H4 (cell line): ENCODE measurements at regions not wholly inside any gene's neighbourhood (a gene's known extent, or its start where the extent isn't known, plus 50 kb on each side); places are given as distances from the start of the nearest gene placed in this dataset.

Experiments used
- DNase-seq: peaks from one replicate; pipeline ENCODE4 v3.0.0-alpha.2; 2015; ENCODE audit warnings: low spot score

DNA sequence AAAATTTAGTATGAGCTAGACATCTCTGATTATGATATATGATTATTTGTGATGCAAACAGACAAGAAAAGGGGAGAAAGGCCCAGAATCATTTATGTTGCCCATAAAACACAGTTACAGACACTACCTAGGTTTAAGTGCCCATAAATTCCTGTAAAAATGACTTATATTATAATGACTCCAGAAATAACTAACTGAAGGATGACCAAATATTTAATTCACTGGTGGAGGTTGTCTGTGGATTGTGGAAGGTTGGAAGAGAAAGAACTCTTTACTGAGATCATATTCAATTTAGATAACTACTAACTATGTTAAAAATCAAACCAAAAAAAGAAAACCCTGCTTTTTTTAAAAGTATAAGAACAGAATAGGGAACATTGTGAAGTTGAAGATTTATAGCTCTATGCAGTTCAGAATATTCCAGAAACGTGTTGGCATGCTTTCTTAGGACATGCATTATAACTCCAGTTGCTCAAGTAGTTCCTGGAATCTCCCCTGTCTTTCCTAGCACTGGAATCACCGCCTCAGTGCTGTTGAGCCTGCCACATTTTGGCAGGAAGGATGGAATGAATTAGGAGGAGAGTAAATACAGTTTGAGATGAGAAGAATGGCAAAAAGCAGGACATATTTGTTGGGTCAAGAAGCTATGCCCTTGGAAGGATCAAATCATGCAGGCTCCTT is 72.0 kb upstream of the PAPPA start:
- no peak for DNase-seq

DNA sequence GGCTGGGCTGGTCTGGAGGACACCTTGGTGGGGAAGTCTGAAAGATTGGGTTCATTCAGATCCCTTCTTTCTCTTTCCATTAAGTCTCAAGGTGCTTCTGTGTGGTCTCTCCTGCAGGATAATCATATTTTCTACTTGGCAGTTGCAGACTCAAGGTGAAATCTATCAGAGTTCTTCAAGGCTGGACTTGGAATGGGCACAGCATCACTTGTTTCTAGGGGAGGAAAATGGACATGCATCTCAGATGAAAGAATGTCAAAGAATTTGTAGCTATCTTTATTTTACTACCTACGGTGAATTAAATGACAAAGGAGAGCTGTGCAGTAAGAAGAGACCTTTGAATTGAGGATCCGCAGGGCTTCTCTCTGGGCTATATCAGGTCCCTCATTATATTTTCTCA is 69.8 kb upstream of the PAPPA start:
- DNase-seq: no peak

- no peak for DNase-seq
Measured at GRCh38 chr9:116084497-116084896, 69.1 kb upstream of the PAPPA start.

DNA sequence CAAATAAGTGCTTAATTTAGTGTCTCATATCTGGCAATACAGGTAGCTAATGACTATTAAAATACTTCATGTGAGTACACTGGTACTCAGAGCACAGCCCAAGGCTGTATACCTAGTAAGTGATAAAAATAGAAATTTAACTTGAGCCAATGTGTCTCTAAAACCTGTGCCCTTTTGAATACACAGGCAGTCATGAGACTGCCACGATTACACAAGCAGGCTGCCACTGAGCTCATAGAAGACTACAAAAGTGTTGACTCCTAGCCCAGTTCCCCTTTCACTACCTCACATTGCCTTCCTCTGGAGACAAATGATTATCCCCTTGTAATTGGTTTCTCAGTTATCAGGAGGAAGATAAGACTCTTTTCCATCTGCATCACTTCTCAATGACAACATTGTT is 66.3 kb upstream of the PAPPA start:
- DNase-seq: peak; percentile 63

GRCh38 chr9:116087751-116088194 is 65.8 kb upstream of the PAPPA start:
- peak; percentile 65 for DNase-seq

DNA sequence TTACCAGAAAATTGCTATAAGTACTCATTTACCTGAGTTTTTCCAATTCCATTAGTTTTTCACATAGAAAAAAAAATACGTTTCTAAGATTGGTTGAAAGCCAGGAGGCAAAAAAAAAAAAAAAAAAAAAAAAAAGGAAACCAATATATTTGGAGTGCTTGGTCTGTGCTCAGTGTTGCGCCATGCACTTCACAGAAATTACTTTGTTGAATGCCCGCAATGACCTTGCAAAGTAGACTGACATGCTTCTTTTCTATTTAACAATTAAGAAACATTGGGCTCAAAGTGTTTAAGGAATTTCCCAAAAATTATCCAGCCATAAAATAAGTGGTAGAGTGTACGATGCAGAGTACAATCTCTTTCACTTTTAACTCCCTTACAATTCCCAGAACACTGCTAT is 65.2 kb upstream of the PAPPA start:
- DNase-seq: no peak

DNA sequence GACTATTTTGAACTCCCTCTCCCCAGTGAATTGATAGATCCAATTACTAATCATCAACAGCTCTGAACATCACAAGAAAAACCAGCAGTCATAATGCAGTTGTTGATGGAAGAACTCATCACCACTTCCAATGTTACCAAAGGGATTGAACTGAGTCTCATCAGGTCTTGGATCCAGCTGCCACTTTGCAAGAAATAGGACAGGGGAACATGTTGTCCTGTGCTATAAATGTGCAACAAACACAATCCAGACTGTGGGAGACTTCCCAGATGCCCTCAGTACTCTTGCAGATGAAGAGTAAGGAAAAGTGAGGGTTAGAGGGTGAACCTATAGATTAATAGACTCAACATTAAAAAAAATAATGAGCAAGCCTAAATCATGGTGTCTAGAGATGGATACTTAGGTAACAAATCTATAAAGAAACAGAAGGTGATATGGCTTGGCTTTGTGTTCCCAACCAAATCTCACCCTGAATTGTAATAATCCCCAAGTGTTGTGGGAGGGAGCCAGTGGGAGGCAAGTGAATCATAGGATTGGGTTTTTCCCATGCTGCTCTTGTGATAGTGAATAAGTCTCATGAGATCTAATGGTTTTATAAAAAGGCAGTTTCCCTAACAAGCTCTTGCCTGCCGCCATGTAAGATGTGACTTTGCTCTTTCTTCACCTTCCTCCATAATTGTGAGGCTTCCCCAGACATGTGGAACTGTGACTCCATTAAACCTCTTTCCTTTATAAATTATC is 63.4 kb upstream of the PAPPA start:
- no peak for DNase-seq

DNA sequence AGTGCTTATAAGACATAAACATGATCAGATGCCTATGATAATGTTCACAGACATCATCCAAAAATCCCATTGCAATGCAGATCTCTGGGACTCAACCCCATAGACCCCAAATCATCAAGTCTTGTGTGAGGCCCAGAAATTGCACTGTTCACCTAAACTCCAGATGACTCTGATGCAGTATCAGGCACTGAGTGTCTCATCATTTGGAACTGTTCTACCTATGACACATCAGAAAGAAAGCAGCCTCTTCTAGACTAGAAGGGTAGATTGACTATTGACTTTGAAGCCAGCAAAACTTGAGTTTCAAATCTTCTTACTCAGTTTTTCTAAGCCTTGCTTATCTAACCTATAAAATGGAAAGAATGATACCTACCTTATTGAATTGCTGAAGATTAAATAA is 58.7 kb upstream of the PAPPA start:
- no peak for DNase-seq

DNA sequence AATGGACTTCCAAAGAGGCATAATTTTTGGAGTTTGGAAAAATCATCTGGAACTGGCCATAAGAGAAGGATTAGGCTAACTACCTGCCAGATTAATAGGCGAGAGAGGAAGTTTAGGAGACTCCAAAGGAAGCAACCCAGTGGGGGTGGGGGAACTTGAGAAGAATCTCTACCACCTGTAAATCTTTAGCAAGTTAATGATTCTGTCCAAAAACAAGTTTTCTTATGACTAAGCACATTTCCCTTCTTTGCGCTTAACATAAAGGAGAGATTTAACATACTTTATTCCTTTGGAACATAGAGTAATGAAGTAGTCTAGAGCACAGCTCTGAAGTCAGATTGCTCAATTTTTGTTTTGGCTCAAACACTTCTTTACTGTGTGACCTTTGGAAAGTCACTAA is 58.2 kb upstream of the PAPPA start:
- DNase-seq: no peak

DNA sequence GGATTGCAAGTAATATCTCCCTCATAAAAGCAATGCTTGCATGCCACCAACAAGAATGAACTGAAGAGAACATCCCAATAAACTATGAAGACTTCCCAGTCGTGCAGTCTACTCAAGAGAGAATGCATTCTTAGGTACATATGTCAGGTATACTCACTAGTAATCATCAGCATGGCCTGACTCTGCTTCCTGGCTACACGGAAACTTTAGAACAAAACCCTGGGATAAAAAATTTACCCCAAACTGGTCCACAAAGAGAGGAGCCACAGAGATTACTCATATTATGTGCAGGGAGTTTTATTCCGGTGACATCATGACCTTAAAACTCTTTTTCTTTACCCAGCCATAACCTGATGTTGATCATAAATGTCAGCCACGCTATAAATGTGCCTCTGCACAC is 57.5 kb upstream of the PAPPA start:
- no peak for DNase-seq

DNA sequence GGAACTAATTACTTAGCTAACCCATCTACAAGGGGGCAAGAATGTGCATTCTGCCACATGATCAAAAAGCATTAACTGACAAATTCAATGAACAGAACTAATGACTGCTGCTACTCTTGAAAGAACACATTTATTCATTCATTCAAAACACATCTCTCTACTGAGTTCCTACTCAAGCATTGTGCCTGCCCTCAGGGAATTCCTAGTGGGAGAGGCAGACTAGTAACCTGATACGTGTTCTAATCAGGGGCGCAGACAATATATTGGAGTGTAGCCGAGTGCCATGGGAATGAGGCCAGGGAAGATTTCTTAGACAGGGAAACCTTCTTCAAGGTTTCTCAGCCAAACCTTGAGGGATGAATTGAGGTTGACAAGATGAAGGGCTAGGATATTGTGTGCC is 56.7 kb upstream of the PAPPA start:
- no peak for DNase-seq

GRCh38 chr9:116098476-116098875 is 55.1 kb upstream of the PAPPA start:
- DNase-seq: no peak

GRCh38 chr9:116099821-116100220 is 53.8 kb upstream of the PAPPA start:
- DNase-seq: no peak

DNA sequence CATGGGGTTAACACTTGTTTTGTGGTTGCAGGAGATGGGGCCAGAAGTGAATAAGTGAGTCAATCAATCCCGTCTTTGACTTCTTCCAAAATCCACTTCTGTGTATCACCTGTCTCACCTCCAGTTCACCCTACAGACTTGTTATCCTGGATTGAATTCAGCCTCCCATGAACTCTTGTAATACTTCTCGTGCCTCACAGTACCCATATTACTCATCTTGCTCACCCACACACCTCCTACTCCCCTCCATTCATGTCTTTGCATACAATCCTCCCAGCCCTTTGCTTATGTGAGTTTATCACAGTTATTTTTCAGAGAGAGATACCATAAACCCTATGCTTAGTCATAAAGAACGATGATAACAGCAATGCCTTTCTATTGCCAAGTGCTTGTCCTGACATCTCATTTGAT is 52.9 kb upstream of the PAPPA start:
- no peak for DNase-seq

GRCh38 chr9:116101516-116101915 is 52.1 kb upstream of the PAPPA start:
- no peak for DNase-seq

GRCh38 chr9:116102596-116102995 is 51.0 kb upstream of the PAPPA start:
- no peak for DNase-seq
